NCI-H2081 (cell line): ENCODE measurements at regions not wholly inside any gene's neighbourhood (a gene's known extent, or its start where the extent isn't known, plus 50 kb on each side); places are given as distances from the start of the nearest gene placed in this dataset.
"Not testable (repeated sequence)": the region's sequence is repeated elsewhere in the genome, so short reads cannot be mapped to it uniquely, and the experiment has no call there.

Experiments used
- DNase-seq, 2 experiments: peaks; one replicate each; lab custom pipeline; 2025; lab: John Stamatoyannopoulos, UW

DNA sequence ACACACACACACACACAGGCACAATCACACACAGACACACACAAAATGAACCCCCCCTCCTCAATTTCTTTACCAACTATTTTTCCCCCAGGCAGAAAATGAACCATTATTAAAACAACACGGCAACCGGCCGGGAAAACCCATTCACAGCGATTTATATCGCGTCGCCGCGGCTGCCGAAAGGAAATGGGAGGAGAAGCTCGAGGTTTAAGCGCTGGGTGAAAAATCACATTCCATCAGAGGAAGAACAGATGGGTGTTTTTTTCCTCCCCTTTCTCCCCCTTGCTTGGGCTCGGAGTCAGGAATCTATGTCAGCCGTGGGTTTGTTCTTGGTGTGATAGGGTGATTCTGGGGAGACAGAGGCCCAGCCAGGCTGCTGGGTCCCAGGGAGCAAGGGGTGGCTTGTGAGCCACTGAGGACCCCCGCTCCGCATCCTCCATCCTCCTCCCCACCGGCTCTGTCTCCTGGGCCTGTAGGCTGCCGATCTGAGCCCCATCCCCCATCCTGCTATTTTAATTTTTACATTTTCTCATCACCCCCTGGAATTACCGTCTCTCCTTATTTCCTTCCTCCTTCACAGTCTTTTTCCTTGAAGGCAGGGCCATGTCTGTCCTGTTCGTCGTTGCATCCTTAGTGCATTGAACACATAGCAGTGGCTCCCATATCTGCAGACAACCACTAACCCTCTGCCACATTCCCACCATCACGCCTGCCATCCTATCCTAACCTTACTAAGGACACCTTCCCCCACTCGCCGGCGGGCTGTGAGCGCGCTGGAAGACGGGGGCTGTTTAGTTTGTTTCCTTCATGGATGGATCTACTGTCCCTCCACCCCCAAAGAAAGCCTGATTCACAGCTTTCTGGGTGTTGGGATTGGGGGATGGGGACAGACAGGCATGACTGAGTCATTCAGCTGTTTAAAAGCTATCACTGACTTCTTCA, 137.7 kb downstream of the CRLF3 start:
- not testable (repeated sequence) for DNase-seq

DNA sequence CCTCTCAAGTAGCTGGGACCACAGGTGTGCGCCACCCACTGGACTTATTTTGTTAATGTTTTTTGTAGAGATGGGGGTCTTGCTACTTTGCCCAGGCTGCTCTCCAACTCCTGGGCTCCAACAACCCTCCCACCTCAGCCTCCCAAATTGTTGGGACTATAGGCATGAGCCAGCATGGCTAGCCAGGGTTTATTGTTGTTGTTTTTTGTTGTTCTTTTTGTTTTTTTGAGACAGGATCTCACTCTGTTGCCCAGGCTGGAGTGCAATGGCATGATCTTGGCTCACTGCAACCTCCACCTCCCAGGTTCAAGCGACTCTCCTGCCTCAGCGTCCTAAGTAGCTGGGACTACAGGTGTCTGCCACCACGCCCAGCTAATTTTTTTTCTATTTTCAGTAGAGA, 142.2 kb downstream of the CRLF3 start:
- not testable (repeated sequence) for DNase-seq

DNA sequence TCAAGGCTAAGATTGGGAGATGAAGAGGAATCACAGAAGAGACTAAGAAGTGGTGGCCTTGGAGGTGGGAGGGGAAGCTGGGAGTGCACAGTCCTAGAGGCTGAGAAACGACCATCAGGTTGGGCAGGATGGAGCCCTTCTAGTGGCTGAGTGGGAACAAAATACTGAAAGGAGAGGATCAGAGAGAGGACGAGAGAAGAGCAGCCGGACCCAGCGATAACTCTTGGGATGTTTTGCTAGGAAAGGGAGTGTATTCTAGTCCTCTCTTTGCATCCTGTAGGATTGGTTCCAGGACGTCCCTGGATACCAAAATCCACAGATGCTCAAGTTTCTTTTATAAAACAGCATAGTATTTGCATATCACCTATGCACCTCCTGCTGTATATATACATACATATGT, 143.8 kb downstream of the CRLF3 start:
- DNase-seq: not testable (repeated sequence)

DNA sequence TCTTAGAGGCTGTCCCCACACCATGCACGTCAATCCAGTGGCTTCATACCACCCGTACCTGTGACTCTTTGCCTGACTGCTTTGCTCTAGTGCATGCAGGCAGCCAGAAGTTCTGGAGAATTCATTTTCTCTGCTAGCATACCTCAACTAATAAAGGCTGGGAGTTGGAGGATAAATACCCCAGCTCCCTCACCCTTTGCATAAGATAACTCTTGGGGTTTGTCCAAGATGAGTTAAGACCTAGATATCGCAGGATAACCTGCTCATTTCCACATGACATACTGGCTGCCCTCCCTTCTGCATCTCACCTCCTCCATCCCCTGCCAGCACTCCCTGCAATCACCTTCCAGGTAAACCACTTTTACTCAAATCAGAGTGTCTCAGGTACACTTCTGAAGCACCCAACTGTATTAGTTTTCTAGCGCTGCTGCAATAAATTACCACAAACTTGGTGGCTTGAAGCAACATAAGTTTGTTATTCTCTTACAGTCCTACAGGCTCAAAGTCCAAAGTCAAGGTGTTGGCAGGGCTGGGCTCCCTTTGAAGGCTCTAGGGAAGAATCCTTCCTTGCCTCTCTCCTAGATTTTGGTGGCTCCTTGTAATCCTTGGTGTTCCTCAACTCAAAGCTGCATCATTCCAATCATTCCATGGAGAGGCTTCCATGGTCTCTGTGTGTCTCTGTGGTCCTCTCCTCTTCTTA, 146.8 kb downstream of the CRLF3 start:
- no peak for DNase-seq

DNA sequence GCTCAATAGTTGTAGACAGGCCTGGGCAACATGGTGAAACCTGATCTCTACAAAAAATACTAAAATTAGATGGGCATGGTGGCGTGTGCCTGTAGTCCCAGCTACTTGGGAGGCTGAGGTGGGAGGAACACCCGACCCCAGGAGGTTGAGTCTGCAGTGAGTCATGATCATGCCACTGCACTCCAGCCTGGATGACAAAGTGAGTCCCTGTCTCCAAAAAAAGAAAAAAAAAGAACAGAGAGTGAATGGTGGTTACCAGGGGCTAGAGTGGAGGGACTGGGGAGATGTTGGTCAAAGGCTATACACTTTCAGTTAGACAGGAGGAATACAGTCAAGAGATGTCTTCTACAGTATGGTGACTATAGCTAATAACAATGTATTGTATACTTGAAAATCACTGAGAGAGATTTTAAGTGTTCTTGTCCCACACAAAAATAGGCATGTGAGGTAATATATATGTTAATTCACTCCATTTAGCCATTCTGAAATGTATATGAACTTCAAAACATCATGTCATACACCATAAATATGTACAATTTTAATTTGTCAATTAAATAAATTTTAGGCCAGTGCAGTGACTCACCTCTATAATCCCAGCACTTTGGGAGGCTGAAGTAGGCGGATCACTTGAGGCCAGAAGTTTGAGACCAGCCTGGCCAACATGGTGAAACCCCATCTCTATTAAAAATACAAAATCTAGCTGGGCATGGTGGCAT, 148.6 kb downstream of the CRLF3 start:
- not testable (repeated sequence) for DNase-seq

DNA sequence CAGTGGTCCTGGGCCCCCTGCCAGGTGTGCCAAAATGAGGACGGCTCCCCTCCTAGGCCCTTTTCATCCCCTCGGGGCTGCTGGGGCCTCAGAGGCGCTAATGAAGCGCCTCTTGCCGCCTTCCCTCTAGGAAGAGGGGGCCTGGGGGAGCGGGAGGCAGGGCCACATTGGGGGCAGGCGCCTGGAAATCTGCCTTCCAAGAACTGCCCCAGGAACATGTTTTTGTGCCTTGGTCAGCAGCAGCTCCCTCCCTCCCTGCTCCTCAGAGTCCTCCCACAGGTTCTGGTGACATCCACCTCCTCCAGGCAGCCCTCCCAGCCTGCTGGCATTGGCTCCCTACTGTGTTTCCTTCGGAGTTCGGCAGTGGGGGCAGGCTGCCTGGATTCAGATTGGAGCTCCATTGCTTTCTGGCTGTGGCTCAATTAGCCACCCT, 155.3 kb downstream of the CRLF3 start:
- DNase-seq: not testable (repeated sequence)

DNA sequence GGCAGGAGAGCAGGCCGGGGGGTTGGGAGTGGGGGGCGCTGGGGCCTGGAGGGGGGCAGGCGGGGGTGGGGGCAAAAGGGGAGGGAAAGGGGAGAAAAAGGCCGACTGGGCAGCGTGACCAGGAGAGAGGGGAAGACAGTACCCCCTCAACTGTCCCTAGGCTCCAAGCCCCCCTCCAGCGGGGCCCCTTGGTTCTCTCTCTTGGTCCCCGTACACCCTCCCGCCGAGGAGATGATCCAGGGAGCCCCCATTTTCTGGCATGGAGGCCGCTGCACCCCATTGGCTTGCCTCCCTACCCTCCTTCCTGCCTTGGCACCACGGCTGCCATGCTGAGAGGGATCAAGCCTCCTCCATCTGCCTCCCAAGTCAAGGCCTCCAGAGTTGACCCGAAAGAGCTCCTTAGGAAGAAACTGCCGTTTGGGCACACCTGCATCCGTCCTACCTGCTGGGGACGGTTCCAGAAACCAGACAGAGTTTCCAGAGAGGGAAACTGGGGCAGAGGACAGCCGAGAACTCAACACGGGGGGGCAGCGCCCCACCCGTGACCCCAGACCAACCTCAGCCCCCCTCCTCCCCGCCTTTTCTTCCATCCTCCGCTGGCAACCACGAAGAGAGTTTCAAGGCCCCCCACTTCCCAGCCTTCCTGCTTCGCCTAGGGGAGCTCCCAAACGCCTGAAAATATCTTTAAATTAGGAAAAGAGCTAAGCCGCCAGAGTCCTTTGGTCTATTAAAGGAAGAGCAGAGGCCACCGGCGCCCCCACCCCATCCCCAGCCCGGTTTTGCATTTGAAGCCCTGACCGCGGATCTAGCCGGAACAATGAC, 155.9 kb downstream of the CRLF3 start:
- DNase-seq: not testable (repeated sequence)

DNA sequence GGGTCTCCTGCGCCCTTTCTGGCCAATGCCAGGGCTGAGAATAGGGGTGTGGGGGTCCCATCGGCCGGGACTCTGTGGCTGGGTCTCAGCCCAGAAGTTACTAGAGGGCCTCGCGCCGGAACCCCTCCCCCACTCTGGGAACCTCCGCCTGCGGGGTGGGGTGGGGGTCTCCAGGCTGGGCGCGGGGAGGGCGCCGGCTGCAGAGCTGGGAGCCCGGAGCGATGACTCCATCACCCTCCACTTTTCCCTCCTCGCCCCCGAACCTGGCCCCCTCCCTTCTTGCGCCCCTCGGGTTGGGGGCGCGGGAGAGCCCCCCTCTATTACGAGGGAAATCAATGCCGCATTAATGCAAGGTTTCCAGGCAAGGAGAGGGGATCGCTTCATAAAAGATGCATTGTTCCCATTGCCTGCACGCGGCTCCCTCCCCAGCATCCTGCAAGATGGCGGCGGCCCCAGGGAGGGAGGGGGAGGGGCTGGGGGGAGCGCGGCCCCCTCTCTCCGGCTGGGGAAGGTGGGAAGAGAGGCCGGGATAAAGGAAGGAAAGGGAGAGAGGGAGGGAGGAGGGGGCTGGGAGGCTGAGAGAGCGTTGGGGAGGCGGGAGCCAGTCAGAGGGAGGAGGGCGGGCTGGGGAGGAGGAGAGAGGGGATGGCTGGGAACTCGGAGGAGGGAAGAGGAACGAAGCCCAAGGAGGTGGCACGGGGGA, 156.7 kb downstream of the CRLF3 start:
- DNase-seq: peak; percentile 21 to 53

DNA sequence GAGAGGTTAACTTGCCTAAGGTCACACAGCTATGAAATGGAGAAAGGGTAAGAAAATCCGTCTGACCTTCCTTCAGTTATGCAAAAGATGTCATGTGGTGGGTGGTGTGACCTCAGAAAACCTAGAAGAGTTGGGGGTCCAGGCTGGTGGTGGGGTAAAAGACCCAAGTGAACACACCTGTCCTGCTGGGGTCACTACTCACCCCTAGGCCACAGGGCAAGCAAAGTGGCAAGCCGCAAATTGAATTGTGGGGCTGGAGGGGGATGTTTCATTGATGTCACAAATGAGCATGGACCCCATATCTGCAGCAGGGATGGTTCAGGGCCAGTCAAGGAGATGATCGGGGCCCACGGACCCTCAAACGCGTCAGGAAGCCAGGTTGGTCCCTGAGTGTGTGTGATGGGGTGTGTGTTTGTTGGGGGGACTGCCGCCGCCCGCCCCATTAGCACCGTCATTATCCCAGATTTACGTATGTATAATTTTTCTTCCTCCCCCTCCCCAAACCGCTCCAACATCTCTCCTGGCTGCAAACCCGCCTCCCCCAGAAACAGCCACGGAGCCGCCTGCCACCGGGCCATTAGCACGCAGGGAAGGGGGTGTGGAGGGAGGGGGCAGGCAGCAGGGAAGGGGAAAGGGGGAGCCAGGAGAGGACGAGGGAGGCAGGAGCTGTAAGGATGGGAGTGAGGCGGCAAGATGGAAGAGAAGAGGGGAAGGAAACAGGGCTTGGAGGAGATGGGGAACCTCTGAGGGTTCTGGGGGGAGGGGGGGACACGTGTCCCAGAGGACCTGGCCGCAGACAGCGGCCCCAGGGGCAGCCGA, 157.4 kb downstream of the CRLF3 start:
- not testable (repeated sequence) for DNase-seq

DNA sequence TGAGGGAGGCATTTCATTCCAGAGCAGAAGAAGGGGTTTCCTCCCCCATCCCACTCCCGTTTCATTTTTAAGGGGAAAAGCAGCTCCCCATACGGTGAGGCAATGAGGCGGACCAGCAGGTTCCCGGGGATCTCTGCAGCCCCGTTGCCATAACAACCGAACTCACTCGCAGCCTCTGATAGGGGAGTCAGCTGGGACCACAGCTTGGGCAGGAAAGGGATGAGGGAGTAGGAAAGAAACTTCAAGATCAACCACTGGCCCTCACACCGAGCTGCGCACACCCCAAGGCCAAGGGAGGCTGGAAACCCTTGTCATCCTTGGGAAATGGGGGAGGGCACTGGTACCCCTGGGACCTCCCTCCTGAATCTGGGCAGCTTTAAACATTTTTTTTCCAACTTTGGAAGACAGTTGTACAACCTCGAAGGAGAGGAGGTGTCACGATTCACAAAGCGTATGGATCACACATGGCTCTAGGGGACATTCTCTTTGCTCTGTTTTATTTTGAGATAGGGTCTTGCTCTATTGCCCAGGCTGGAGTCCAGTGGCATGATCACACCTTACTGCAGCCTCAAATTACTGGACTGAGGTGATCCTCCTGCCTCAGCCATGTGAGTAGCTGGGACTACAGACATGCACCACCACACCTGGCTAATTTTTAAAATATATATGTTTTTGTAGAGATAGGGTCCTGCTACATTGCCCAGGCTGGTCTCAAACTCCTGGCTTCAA, 160.6 kb downstream of the CRLF3 start:
- not testable (repeated sequence) for DNase-seq

DNA sequence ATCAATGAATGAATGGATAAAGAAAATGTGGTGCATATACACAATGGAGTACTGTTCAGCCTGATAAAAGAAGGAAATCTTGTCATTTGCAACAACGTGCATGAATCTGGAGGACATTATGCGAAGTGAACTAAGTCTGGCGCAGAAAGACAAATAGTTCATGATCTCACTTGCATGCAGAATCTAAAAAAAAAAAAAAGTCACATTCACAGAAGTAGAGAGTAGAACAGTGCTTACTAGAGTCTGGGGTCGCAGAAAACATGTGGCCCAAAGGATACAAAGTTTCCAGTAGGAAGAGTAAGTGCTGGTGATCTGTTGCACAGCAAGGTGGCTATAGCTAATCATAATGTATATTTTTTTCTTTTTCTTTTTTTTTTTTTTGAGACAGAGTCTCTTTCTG, 167.3 kb downstream of the CRLF3 start:
- DNase-seq: not testable (repeated sequence)

DNA sequence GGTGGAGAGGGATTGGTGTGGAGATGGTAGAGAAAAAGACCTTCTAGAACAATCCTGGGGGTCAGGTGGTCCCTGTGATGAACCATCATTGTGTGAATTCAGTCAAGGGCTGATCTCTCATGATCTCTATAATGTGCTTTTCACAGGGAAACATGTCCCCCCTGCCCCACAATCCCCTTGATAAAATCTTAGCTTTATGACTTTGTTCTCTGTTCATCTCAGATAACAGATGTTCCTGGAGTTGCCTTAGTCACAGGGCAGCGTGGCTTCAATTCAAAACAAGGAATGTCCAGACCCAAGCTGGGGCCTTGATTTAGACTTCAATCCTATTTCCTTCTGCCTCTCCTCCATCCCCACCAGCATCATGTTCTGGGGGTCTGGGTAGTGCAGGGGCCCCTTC, 171.5 kb downstream of the CRLF3 start:
- DNase-seq: not testable (repeated sequence)

DNA sequence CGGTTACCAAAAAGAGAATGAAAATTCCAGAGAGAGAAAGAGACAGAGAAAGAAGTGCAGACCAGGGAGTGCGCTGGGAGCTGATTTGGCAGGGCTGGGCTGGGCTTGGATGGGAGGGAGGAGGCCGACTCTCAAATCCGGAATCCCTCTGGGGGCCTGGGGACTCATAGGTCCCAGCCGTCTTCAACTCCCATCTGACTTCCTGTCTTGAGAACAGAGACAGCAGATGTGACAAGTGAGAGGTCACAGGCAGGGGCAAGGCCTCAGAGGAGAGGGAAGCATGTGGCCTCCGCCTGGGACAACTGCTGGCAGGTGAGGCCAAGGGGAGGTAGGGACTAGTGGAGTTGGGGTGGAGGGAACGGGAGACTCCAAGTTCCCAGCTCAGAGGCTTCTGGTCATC, 172.9 kb downstream of the GOSR1 start:
- not testable (repeated sequence) for DNase-seq

DNA sequence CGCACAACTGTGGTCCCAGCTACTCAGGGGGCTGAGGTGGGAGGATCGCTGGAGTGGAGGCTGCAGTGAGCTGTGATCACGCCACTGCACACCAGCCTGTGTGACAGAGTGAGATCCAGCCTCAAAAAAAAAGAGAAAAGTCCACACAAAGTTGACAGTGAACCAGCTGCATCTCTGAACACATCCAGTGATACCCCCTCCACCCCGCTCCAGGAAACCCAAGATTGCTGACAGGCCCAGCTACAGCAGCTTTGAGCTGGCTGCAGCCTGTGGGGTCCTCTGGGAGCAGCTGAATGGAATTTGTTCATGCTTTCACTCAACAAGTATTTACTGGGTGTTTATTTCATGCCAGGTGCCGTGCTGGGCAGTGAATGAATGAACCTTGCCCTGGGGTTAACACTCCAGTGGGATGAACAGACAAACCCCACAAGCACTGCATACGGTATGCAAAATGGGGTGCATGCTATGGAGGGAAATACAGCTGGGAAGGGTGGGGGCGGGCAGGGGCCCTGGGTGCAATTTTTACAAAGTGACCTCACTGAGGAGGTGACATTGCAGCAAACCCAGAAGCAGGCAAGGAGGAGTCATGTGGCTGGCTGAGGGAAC, 170.9 kb downstream of the GOSR1 start:
- not testable (repeated sequence) for DNase-seq

DNA sequence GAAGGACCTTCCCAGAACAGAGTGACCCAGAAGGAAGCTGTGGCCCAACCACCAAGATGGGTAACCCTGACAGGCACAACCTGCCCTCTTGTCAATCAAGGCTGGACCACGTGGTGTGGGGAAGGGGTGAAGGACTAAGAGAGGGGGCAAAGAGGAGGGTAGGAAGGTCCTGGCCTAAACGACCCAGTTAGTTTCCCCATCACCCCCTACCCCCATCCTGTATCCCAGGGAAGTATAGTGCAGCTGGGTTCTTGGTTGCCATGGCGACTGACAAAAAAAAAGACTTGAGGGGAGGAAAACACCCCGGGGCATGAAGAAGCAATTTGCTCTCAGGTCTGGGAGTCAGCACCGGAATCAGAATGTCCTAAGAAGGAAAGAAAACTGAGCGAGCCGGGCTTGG, 168.7 kb downstream of the GOSR1 start:
- not testable (repeated sequence) for DNase-seq

DNA sequence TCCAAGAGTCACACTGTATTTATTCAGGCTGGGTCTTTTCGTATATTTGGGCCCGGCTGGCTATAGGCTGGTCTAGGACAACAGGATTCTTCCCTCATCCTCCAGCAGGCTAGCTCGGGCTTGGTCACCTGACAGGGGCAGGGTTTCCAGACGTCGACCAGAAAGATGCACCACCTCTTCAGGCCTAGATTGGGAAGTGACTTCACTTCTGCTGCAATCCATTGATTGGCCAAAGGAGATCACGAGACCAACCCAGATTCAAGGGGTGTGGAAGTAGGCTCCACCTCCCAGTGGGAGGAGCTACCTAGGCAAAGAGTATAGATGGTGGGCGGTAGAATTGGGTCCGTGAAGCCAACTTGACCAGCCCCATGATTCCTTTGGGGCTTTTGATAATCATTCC, 167.5 kb downstream of the GOSR1 start:
- not testable (repeated sequence) for DNase-seq

DNA sequence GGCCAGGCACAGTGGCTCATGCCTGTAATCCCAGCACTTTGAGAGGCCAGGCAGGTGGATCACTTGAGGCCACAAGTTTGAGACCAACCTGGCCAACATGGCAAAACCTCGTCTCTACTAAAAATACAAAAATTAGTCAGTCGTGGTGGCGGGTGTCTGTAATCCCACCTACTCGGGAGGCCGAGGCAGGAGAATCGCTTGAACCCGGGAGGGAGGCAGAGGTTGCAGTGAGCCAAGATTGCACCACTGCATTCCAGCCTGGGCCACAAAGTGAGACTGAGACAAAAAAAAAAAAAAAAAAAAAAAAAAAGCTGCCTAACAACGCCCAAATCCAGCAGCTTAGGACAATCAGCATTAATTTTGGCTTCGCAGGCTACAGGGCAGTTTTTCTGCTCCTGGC, 167.1 kb downstream of the GOSR1 start:
- not testable (repeated sequence) for DNase-seq

DNA sequence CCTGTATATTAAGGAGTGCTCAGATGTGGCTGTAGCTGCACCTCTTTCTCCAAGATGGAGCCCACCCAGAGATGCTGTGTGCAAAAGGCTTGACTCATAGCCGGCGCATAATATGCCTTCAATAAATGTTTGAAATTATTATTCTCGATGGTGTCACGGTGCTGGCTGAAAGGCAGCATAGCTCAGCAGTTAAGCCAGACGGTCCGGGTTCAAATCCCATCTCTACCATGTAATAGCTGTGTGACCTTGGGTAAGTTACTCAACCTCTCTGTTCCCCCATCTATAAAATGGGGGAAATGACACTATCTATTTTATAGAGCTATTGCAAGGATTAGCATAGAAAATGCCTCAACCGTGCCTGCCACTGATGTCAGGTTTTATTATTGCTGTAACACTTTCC, 164.2 kb downstream of the GOSR1 start:
- DNase-seq: not testable (repeated sequence)

DNA sequence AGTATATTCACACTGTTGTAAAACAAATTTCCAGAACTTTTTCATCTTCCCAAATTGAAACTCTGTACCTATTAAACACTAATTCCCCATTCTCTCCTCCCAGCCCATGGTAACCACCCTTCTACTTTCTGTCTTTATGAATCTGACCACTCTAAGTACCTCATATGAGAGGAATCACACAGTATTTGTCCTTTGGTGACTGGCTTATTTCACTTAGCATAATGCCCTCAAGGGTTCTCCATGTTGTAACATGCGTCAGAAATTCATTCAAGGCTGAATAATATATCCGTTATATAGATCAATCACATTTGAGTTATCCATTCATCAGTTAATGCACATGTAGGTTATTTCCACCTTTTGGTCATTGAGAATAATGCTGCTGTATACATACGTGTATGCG, 162.2 kb downstream of the GOSR1 start:
- DNase-seq: not testable (repeated sequence)
